ENCODE measurements at regions not wholly inside any gene's neighbourhood (a gene's known extent, or its start where the extent isn't known, plus 50 kb on each side); places are given as distances from the start of the nearest gene placed in this dataset.

DNA sequence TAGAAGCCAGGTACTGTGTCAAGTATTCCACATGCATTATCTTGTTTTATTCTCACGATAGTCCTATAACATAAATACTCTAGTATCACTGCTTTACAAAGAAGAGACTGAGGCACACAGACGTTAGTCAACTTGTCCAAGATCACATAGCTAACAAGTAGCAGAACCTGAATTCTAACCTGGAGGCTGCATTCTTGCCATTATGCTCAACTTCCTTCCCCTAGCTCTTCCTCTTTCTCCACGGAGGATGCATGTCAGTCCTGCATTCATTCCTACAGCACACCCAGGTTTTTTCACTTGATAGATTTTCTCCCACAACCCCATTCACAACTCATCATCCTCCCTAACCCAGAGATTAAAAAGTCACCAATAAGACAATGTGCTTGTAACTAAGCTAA, 388.5 kb upstream of the NFE2L3 start:
- DNase-seq (ENCODE audit: insufficient read length) (no peak), FAIRE-seq (no peak)
- no peak for TF ChIP-seq POLR2A (IDR thresholded peaks at IDR 0.05; ENCODE audit: low read depth, low read length)

GRCh38 chr7:25765110-25765655, 386.8 kb upstream of the NFE2L3 start:
- FAIRE-seq (no peak), DNase-seq (ENCODE audit: insufficient read length) (no peak)
- TF ChIP-seq TAF1 (IDR thresholded peaks at IDR 0.05; ENCODE audit: borderline replicate concordance, low read depth, low read length) (no peak), POLR2AphosphoS5 (IDR thresholded peaks at IDR 0.05; ENCODE audit: low read depth, low read length) (no peak), POLR2A (IDR thresholded peaks at IDR 0.05; ENCODE audit: low read depth, low read length) (no peak)

DNA sequence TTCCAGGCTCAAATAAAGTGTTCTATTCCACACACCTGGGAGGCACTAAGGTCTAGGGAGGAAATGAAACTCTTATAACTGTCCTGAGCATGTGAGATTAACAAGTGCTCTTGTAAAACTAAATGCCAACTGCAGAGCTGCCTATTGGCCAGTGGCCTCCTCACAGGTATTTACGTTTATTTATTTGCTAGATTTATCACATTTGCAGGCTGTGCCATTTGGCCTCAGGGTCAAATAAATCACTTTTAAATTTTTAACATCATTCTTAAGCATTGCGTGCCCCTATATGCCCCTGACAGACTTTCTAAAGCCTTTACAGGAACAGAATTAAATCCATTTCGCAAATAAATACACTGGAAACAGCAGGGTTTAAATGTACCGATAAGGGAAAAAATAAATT, 381.8 kb upstream of the NFE2L3 start:
- FAIRE-seq = no peak
- TF ChIP-seq TAF1 (IDR thresholded peaks at IDR 0.05; ENCODE audit: borderline replicate concordance, low read depth, low read length) (no peak), POLR2AphosphoS5 (IDR thresholded peaks at IDR 0.05; ENCODE audit: low read depth, low read length) (no peak), POLR2A (IDR thresholded peaks at IDR 0.05; ENCODE audit: low read depth, low read length) (no peak)
- no peak for DNase-seq (ENCODE audit: insufficient read length)

GRCh38 chr7:25770670-25771069, 381.3 kb upstream of the NFE2L3 start:
- DNase-seq (ENCODE audit: insufficient read length) = no peak
- FAIRE-seq = no peak
- TF ChIP-seq POLR2AphosphoS5 (IDR thresholded peaks at IDR 0.05; ENCODE audit: low read depth, low read length) (no peak), TAF1 (IDR thresholded peaks at IDR 0.05; ENCODE audit: borderline replicate concordance, low read depth, low read length) (no peak), POLR2A (IDR thresholded peaks at IDR 0.05; ENCODE audit: low read depth, low read length) (no peak)

- no peak for TF ChIP-seq POLR2A (IDR thresholded peaks at IDR 0.05; ENCODE audit: low read depth, low read length)
- TF ChIP-seq TAF1 (IDR thresholded peaks at IDR 0.05; ENCODE audit: borderline replicate concordance, low read depth, low read length) = no peak
- no peak for TF ChIP-seq POLR2AphosphoS5 (IDR thresholded peaks at IDR 0.05; ENCODE audit: low read depth, low read length)
- DNase-seq (ENCODE audit: insufficient read length) (no peak), FAIRE-seq (no peak)
These were observed 380.5 kb upstream of the NFE2L3 start for GRCh38 chr7:25771491-25771890.

DNA sequence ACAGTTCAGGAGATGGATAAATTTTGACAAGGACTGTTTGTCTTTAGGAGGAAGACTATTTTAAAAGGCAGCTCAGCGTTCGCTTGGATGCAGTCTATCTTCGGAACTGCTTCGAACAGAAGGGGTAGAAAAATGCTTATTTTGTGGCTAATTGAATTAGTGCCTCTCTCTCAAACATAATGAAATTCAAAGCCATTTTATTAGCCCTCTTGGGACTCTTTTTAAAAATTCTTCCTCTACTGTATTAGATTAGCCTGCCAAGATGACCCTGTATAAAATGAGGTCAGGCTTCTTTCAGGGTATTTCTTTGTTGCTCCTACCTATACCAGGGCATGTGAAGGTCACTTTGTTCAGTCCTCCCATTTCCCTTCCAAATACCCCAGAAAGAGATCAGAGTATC, 379.2 kb upstream of the NFE2L3 start:
- FAIRE-seq (no peak), DNase-seq (ENCODE audit: insufficient read length) (no peak)
- TF ChIP-seq POLR2A (IDR thresholded peaks at IDR 0.05; ENCODE audit: low read depth, low read length) (no peak), POLR2AphosphoS5 (IDR thresholded peaks at IDR 0.05; ENCODE audit: low read depth, low read length) (no peak), TAF1 (IDR thresholded peaks at IDR 0.05; ENCODE audit: borderline replicate concordance, low read depth, low read length) (no peak)

DNA sequence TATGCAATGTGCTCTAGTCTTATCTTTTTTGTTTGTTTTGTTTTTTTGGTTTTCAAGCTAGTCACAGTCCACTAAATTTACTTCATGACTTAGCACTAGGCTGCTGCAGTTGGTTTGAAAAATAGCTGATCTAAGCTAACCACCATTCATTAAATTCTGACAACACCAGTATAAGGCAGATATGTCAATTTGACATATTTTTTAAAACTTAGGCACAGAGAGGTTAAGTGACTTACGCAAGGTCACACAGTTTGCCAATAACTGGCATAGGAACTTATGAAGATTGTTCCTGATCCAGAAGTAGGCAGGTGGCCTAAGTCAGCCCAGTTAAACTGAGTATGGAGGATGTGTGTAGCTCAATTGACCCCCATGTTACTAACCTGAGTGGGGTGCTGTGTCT, 377.3 kb upstream of the NFE2L3 start:
- no peak for FAIRE-seq
- TF ChIP-seq POLR2A (IDR thresholded peaks at IDR 0.05; ENCODE audit: low read depth, low read length) (no peak), TAF1 (IDR thresholded peaks at IDR 0.05; ENCODE audit: borderline replicate concordance, low read depth, low read length) (no peak), POLR2AphosphoS5 (IDR thresholded peaks at IDR 0.05; ENCODE audit: low read depth, low read length) (no peak)
- DNase-seq (ENCODE audit: insufficient read length) = no peak

DNA sequence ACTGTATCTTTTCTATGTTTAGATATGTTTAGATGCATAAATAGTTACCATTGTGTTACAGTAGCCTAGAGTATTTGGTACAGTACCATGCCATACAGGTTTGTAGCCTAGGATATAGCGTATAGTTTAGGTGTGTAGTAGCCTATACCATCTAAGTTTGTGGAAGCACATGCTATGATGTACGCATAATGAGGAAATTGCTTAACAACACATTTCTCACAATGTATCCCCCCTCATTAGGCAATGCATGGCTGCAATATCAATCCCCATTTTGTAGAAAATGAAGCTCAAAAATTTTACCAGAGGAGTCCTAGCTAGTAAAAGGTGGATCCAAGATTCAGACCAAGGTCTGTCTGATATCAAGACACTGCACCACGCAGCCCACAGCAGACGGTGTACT, 376.4 kb upstream of the NFE2L3 start:
- FAIRE-seq = no peak
- TF ChIP-seq TAF1 (IDR thresholded peaks at IDR 0.05; ENCODE audit: borderline replicate concordance, low read depth, low read length) (no peak), POLR2A (IDR thresholded peaks at IDR 0.05; ENCODE audit: low read depth, low read length) (no peak), POLR2AphosphoS5 (IDR thresholded peaks at IDR 0.05; ENCODE audit: low read depth, low read length) (no peak)
- DNase-seq (ENCODE audit: insufficient read length) = no peak

DNA sequence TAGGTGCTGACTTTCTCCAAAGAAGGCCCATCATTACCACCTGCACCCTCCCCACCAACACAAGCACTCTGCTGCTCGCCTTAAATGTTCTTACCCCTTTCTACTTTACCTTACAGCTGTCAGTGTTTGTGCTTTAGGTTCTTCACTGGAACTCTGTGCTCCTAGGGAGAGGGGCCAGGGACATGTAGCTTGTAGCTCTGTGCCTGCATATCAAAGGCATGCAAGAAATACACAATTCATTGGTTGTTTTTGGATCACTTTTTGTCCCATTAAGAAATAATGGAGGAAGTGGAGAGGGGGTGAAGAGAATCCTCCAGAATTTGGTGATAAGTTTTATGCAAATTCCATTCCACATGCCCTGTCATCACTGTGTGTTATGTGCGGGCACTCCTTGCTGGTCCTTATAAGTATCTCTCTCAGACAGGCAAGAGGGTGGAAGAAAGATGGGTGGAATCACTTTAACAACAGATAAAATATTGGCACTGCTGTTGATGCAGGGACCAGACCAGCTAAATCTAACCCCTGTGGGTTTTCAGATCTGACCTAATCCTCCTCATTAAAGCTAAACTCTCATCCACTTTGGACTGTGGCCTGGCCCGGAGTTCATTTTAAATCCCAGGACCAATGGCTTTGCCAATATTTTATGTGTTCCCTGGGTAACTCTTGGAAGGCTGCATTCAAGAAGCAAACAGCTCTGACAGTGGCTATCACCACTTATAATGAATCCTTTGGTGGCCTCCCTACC, 375.8 kb upstream of the NFE2L3 start:
- FAIRE-seq = no peak
- DNase-seq (ENCODE audit: insufficient read length) = no peak
- TF ChIP-seq POLR2A (IDR thresholded peaks at IDR 0.05; ENCODE audit: low read depth, low read length) (no peak), TAF1 (IDR thresholded peaks at IDR 0.05; ENCODE audit: borderline replicate concordance, low read depth, low read length) (no peak), POLR2AphosphoS5 (IDR thresholded peaks at IDR 0.05; ENCODE audit: low read depth, low read length) (no peak)

- DNase-seq (ENCODE audit: insufficient read length) (no peak), FAIRE-seq (no peak)
- TF ChIP-seq POLR2AphosphoS5 (IDR thresholded peaks at IDR 0.05; ENCODE audit: low read depth, low read length) (no peak), POLR2A (IDR thresholded peaks at IDR 0.05; ENCODE audit: low read depth, low read length) (no peak), TAF1 (IDR thresholded peaks at IDR 0.05; ENCODE audit: borderline replicate concordance, low read depth, low read length) (no peak)
These were observed 375.3 kb upstream of the NFE2L3 start for GRCh38 chr7:25776744-25777123.

- TF ChIP-seq TAF1 (IDR thresholded peaks at IDR 0.05; ENCODE audit: borderline replicate concordance, low read depth, low read length) = no peak
- no peak for TF ChIP-seq POLR2A (IDR thresholded peaks at IDR 0.05; ENCODE audit: low read depth, low read length)
- TF ChIP-seq POLR2AphosphoS5 (IDR thresholded peaks at IDR 0.05; ENCODE audit: low read depth, low read length) = no peak
- DNase-seq (ENCODE audit: insufficient read length) = no peak
- FAIRE-seq = no peak
These were observed 373.9 kb upstream of the NFE2L3 start for GRCh38 chr7:25777969-25778708.

DNA sequence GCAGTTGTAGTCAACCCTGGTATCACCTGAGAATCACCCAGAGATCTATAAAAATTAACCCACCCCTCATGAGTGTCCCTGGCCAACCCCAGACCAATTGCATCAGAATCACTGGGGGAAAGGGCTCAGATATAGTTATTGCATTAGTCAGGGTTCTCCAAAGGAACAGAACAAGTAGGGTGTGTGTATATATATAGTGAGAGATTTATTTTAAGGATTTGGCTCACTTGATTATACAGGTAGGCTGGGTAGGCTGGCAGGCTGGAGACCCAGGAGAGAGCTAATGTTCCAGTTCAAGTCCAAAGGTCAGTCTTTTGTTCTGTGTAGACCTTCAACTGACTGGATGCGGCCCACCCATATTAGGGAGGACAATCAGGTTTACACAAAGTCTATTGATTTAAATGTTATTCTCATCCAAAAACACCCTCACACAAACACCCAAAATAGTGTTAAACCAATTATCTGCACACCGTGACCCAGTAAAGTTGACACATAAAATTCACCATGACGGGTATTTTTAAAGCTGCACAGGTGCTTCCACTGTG, 372.9 kb upstream of the NFE2L3 start:
- TF ChIP-seq POLR2AphosphoS5 (IDR thresholded peaks at IDR 0.05; ENCODE audit: low read depth, low read length) (no peak), POLR2A (IDR thresholded peaks at IDR 0.05; ENCODE audit: low read depth, low read length) (no peak), TAF1 (IDR thresholded peaks at IDR 0.05; ENCODE audit: borderline replicate concordance, low read depth, low read length) (no peak)
- FAIRE-seq = no peak

More for the DNA sequence above, 372.9 kb upstream of the NFE2L3 start:
- no peak for DNase-seq (ENCODE audit: insufficient read length)
